Activated T-helper 2 cell treated with anti-CD3 and anti-CD28 coated beads, Interferon-gamma antibody, Interleukin-2, Interleukin-4, amounts not matched to agents 10 μg/mL and 5 μg/mL and 100 μg/mL, durations not matched to agents 14 hours and 24 hours and 36 hours (primary cell): ENCODE measurements at regions not wholly inside any gene's neighbourhood (a gene's known extent, or its start where the extent isn't known, plus 50 kb on each side); places are given as distances from the start of the nearest gene placed in this dataset.

Source experiments
- DNase-seq: peaks from one replicate; pipeline ENCODE4 v3.0.0; 2021; ENCODE audit warnings: low spot score
- H3K27ac Mint-ChIP-seq: one replicate; pipeline ENCODE4 v1.8.0; 2021; ENCODE audit warnings: mixed read lengths
- H3K27me3 Mint-ChIP-seq: one replicate; pipeline ENCODE4 v1.8.0; 2021; ENCODE audit warnings: low read depth, mixed read lengths
- H3K36me3 Mint-ChIP-seq: one replicate; pipeline ENCODE4 v1.8.0; 2021; ENCODE audit warnings: low read depth, mixed read lengths
- H3K4me1 Mint-ChIP-seq: one replicate; pipeline ENCODE4 v1.8.0; 2021; ENCODE audit warnings: low read depth, mixed read lengths
- H3K4me3 Mint-ChIP-seq: one replicate; pipeline ENCODE4 v1.8.0; 2021; ENCODE audit warnings: low read depth, mild to moderate bottlenecking, moderate library complexity, mixed read lengths
- H3K9me3 Mint-ChIP-seq: one replicate; pipeline ENCODE4 v1.8.0; 2021; ENCODE audit warnings: mixed read lengths
- intact Hi-C: fragments of 100-400 bp; cut with micrococcal nuclease; formaldehyde crosslinking; loops from one replicate; pipeline ENCODE4 v1.15.1; 2023

- Mint-ChIP-seq H3K27ac (no peak overlapping the region), H3K27me3 (no peaks in the 10 kb centered on the region), H3K4me3 (no peak overlapping the region)
Observed at GRCh38 chr2:2502201-2502549, 171.1 kb upstream of the MYT1L start.

GRCh38 chr2:2501454-2502200, 170.6 kb upstream of the MYT1L start:
- H3K4me3 Mint-ChIP-seq: no peak overlapping the region
- no peak for DNase-seq
- no peaks in the 10 kb centered on the region for H3K9me3 Mint-ChIP-seq
- H3K4me1 Mint-ChIP-seq: no peaks in the 10 kb centered on the region
- no peaks in the 10 kb centered on the region for H3K36me3 Mint-ChIP-seq
- intact Hi-C loops: no loop called here
- no peaks in the 10 kb centered on the region for H3K27me3 Mint-ChIP-seq
- H3K27ac Mint-ChIP-seq: no peak overlapping the region

More at GRCh38 chr2:2502201-2502549, 171.1 kb upstream of the MYT1L start:
- Mint-ChIP-seq H3K4me1 (no peaks in the 10 kb centered on the region), H3K36me3 (no peaks in the 10 kb centered on the region), H3K9me3 (no peaks in the 10 kb centered on the region)
- intact Hi-C loops: no loop called here
- DNase-seq: no peak

GRCh38 chr2:2495606-2496005, 164.5 kb upstream of the MYT1L start:
- Mint-ChIP-seq H3K27ac (no peak overlapping the region), H3K4me3 (no peak overlapping the region), H3K36me3 (no peaks in the 10 kb centered on the region), H3K27me3 (no peaks in the 10 kb centered on the region), H3K4me1 (no peaks in the 10 kb centered on the region), H3K9me3 (no peaks in the 10 kb centered on the region)
- intact Hi-C loops: no loop called here
- DNase-seq: no peak

- Mint-ChIP-seq H3K4me1 (no peaks in the 10 kb centered on the region), H3K4me3 (no peak overlapping the region), H3K27me3 (no peaks in the 10 kb centered on the region), H3K9me3 (no peaks in the 10 kb centered on the region), H3K27ac (no peak overlapping the region), H3K36me3 (no peaks in the 10 kb centered on the region)
- intact Hi-C loops: no loop called here
- no peak for DNase-seq
Observed at GRCh38 chr2:2493496-2493895, 162.4 kb upstream of the MYT1L start.

- H3K27me3 Mint-ChIP-seq: no peaks in the 10 kb centered on the region
- no peak for DNase-seq
- no peaks in the 10 kb centered on the region for H3K4me1 Mint-ChIP-seq
- H3K9me3 Mint-ChIP-seq: no peaks in the 10 kb centered on the region
- intact Hi-C loops: no loop called here
- no peaks in the 10 kb centered on the region for H3K36me3 Mint-ChIP-seq
- H3K4me3 Mint-ChIP-seq: no peak overlapping the region
- H3K27ac Mint-ChIP-seq: no peak overlapping the region
Observed at GRCh38 chr2:2492800-2493199, 161.7 kb upstream of the MYT1L start.

GRCh38 chr2:2491964-2492363, 160.9 kb upstream of the MYT1L start:
- no peak for DNase-seq
- no peak overlapping the region for H3K4me3 Mint-ChIP-seq
- no peaks in the 10 kb centered on the region for H3K36me3 Mint-ChIP-seq
- no peaks in the 10 kb centered on the region for H3K9me3 Mint-ChIP-seq
- H3K27ac Mint-ChIP-seq: no peak overlapping the region
- intact Hi-C loops: no loop called here
- no peaks in the 10 kb centered on the region for H3K27me3 Mint-ChIP-seq
- H3K4me1 Mint-ChIP-seq: no peaks in the 10 kb centered on the region

GRCh38 chr2:2484301-2484700, 153.2 kb upstream of the MYT1L start:
- no peak for DNase-seq
- Mint-ChIP-seq H3K4me1 (no peaks in the 10 kb centered on the region), H3K27ac (no peak overlapping the region), H3K36me3 (no peaks in the 10 kb centered on the region), H3K4me3 (no peak overlapping the region), H3K9me3 (no peaks in the 10 kb centered on the region), H3K27me3 (no peaks in the 10 kb centered on the region)
- intact Hi-C loops: no loop called here

GRCh38 chr2:2482851-2483250, 151.8 kb upstream of the MYT1L start:
- Mint-ChIP-seq H3K36me3 (no peaks in the 10 kb centered on the region), H3K27ac (no peak overlapping the region), H3K4me3 (no peak overlapping the region), H3K27me3 (peaks cover 2% of the 10 kb centered on the region), H3K9me3 (no peaks in the 10 kb centered on the region), H3K4me1 (no peaks in the 10 kb centered on the region)
- DNase-seq: no peak
- intact Hi-C loops: no loop called here

GRCh38 chr2:2472881-2473280, 141.8 kb upstream of the MYT1L start:
- Mint-ChIP-seq H3K27me3 (no peaks in the 10 kb centered on the region), H3K9me3 (no peaks in the 10 kb centered on the region), H3K4me3 (no peak overlapping the region), H3K36me3 (no peaks in the 10 kb centered on the region), H3K4me1 (no peaks in the 10 kb centered on the region), H3K27ac (no peak overlapping the region)
- no peak for DNase-seq
- intact Hi-C loops: no loop called here

- H3K4me3 Mint-ChIP-seq: no peak overlapping the region
- no peaks in the 10 kb centered on the region for H3K36me3 Mint-ChIP-seq
- intact Hi-C loops: no loop called here
- H3K9me3 Mint-ChIP-seq: no peaks in the 10 kb centered on the region
- DNase-seq: no peak
- H3K27me3 Mint-ChIP-seq: no peaks in the 10 kb centered on the region
- H3K4me1 Mint-ChIP-seq: no peaks in the 10 kb centered on the region
- H3K27ac Mint-ChIP-seq: no peak overlapping the region
Observed at GRCh38 chr2:2472044-2472443, 141.0 kb upstream of the MYT1L start.

- Mint-ChIP-seq H3K4me3 (no peak overlapping the region), H3K4me1 (no peaks in the 10 kb centered on the region), H3K27ac (no peak overlapping the region), H3K36me3 (no peaks in the 10 kb centered on the region), H3K27me3 (no peaks in the 10 kb centered on the region), H3K9me3 (no peaks in the 10 kb centered on the region)
- intact Hi-C loops: no loop called here
- no peak for DNase-seq
Observed at GRCh38 chr2:2466534-2466933, 135.5 kb upstream of the MYT1L start.

- no peak for DNase-seq
- Mint-ChIP-seq H3K36me3 (no peaks in the 10 kb centered on the region), H3K4me3 (no peak overlapping the region), H3K4me1 (no peaks in the 10 kb centered on the region), H3K27ac (no peak overlapping the region), H3K27me3 (no peaks in the 10 kb centered on the region), H3K9me3 (no peaks in the 10 kb centered on the region)
- intact Hi-C loops: no loop called here
Observed at GRCh38 chr2:2464643-2465042, 133.6 kb upstream of the MYT1L start.

GRCh38 chr2:2464094-2464493, 133.0 kb upstream of the MYT1L start:
- H3K4me3 Mint-ChIP-seq: no peak overlapping the region
- H3K9me3 Mint-ChIP-seq: no peaks in the 10 kb centered on the region
- H3K4me1 Mint-ChIP-seq: no peaks in the 10 kb centered on the region
- no peaks in the 10 kb centered on the region for H3K27me3 Mint-ChIP-seq
- no peak for DNase-seq
- no peaks in the 10 kb centered on the region for H3K36me3 Mint-ChIP-seq
- H3K27ac Mint-ChIP-seq: no peak overlapping the region
- intact Hi-C loops: no loop called here

GRCh38 chr2:2456721-2457120, 125.6 kb upstream of the MYT1L start:
- Mint-ChIP-seq H3K27me3 (no peaks in the 10 kb centered on the region), H3K4me1 (no peaks in the 10 kb centered on the region), H3K9me3 (no peaks in the 10 kb centered on the region), H3K36me3 (no peaks in the 10 kb centered on the region), H3K27ac (no peak overlapping the region), H3K4me3 (no peak overlapping the region)
- no peak for DNase-seq
- intact Hi-C loops: no loop called here
